Endometrial microvascular endothelial cells (primary cell): ENCODE measurements at regions not wholly inside any gene's neighbourhood (a gene's known extent, or its start where the extent isn't known, plus 50 kb on each side); places are given as distances from the start of the nearest gene placed in this dataset.

Source experiments
- in situ Hi-C: cut with HindIII; loops from 2 replicates; pipeline ENCODE4 v1.10.0; 2017; ENCODE audit warnings: low sequenced_read_pairs, low pct_unique_long_range_greater_than_20kb; ENCODE audit errors: inconsistent ontology term

DNA sequence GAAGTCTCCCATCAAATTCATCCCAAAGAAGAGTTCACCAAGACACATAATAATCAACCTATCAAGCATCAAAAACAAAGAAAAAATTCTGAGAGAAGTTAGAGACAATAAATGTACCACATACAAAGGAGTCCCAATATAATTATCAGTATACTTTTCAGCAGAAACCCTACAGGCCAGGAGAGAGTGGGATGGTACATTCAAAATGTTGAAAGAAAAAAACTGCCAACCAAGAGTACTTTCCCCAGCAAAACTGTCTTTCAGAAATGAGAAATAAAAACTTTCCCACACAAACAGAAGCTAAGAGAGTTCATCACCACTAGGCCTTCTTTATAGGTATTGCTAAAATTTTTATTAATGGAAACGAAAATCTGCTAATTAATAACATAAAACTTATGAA lies 164.4 kb upstream of the LNX1 start:
- in situ Hi-C loops: no loop called here

GRCh38 chr4:53752124-53752523 lies 160.8 kb upstream of the LNX1 start:
- in situ Hi-C loops: no loop called here

DNA sequence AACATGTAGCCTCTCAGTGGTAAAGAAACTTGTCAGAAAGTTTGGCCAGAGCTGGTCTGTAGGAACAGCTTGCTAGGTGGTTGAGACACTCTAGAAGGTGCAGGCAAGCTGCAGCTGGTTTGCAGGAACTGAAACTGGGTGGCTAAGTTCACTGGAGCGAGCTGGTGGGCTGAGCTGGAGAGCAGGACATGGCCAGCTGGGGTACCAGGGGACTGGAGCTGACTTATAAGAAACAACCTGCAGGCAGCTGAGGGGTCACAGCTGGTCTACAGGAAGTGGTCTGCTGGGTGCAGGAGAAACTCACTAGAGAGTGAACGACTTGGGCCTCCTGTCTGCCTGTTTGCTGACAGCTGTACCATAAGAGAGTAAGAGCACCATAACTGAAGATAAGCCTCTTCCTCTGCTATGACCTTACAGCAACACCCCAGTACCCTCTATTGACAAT lies 157.1 kb upstream of the LNX1 start:
- in situ Hi-C loops: no loop called here

GRCh38 chr4:53747401-53747800 lies 156.1 kb upstream of the LNX1 start:
- in situ Hi-C loops: no loop called here

- in situ Hi-C loops: no loop called here
These were observed 153.3 kb upstream of the LNX1 start for GRCh38 chr4:53744446-53745160.

DNA sequence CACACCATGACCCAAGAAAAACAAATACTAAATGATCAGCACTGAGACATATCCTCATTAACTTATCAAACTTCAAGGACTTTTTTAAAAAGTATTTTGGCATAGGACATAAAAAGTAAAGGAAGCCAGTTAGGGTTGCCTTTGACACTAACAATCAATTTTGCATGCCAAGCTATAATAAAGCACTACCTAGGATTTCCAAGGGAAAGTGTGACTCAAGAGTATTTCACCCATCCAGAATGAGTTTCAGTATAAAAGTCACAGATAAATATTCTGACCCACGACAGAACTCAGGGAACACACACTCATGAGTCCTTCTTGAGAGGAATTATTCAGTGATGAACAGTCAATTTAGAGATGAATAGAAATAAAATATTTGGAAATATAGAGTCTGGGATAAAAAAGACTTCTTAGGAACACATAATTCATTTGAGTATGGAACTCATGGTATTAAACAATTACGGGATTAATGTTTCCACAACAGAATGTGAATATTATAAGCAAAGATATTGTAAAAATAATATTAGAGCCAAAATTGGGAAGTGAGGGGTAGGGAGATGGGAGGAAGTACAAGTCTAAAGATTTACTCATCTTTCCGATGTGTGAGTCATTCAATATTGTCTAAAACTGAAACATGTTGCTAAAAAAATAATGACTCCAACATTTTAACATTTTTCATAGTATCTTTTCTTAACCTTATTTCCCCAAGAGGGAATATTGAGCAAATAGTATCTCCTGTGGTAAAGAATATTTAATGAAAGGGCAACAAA lies 143.5 kb upstream of the LNX1 start:
- in situ Hi-C loops: no loop called here

DNA sequence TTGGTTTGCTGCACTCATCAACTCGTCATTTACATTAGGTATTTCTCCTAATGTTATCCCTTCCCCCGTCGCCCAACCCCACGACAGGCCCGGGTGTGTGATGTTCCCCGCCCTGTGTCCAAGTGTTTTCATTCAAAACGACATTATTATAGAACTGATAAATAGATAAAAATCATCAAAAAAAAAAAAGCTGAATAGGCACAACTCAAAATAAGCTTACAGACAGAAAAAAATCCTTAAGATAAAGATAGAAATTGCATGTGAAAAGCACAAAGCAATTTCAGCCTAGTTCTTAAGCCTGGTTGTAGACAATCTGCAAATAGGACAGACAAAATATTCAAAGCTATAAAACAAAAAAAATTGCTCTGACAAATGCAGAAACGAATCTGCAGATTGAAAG lies 142.9 kb upstream of the LNX1 start:
- in situ Hi-C loops: no loop called here

DNA sequence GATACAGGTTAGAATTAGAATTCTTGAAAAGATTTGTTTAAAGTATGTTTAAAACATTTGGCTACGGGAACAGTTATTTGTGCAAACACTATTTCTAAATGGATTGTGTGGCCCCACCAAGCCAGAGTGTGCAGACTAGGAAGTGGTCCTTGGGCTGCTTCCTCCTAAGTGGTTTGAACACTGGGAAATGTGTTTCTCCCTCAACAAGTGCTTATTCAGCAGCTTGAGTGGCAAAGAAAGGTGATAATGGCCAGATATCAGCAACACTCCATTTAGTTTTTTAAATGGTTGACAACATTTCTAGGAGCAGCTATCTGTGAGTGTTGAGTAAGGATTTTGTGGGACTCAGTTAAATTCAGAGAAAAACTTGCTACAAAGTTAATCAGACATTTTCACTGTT lies 141.4 kb upstream of the LNX1 start:
- in situ Hi-C loops: no loop called here

DNA sequence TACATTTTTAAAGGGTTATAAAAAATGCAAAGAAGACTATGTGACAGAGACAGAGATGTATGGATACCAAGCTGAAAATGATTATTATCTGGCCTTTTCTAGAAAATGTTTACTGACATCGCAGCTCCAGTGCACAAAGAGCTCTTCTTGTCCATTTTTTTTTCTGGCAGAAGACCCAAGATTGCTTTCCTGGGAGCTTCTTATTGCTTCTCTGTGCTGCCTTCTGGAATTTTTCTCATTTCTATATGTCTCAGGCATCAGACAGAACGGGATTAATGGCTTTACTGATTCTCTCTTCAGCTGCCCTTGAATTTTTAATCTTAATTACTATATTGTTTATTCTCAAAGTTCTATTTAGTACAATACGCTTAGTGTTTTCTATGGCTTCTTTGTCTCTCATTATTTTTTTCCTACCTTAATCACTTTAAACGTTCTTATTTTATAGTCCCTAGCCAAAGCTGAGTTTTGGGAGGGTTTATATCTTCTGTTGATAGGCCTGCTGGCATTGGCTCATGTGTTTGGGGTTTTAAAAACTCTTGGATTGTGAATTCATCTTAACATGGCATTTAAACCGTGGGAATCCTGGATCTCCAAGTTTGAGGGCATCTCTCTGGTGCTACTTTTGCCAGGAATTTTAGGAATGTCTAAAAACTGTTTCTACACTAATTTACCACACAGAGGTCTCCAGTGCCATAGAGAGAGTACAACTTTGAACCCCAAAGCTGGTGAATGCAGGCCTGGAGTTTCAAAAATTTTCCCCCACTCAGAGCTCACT lies 138.9 kb upstream of the LNX1 start:
- in situ Hi-C loops: no loop called here

GRCh38 chr4:53722110-53722509 lies 130.8 kb upstream of the LNX1 start:
- in situ Hi-C loops: no loop called here

- in situ Hi-C loops: no loop called here
These were observed 130.0 kb upstream of the LNX1 start for GRCh38 chr4:53721263-53721662.

DNA sequence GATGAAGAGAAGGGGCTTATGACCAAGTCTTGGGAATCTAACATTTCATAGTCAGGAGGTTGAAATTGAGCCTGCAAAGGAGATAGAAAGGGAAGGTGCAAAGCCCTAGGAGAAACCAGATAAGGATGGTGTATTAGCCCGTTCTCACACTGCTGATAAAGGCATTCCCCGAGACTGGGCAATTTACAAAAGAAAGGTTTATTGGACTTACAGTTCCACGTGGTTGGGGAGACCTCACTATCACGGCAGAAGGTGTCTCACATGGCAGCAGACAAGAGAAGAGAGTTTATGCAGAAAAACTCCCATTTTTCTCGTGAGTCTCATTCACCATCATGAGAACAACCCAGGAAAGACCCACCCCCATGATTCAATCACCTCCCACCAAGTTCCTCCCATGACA lies 129.5 kb upstream of the LNX1 start:
- in situ Hi-C loops: no loop called here

- in situ Hi-C loops: no loop called here
These were observed 125.8 kb upstream of the LNX1 start for GRCh38 chr4:53717064-53717549.

DNA sequence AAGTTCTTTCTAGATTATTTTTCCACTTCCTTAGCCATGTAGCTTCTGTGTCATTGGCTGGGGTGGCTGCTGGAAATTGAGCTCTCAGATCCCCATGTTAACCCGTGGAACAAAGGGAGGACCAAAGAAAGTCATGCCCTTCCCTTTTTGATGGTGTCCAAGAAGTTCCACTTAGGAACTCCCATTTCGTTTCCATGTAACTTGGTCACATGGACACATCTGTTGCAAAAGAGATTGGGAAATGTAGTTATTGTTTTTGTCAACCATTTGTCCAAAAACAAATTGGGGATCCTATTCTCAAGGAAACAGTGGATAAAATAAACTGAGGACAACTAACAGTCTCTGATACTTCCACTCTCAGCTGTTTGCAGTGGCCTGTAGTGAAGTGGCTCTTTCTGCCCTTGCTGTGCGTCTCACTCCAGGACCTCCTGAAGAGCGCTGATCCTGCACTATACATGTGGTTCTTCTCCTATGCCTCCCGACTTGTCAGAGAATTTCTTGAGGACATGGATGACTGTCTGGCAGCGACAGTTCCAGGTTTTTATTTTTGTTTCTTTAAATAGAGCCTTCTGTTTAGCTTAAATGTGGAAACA lies 125.3 kb upstream of the LNX1 start:
- in situ Hi-C loops: no loop called here

DNA sequence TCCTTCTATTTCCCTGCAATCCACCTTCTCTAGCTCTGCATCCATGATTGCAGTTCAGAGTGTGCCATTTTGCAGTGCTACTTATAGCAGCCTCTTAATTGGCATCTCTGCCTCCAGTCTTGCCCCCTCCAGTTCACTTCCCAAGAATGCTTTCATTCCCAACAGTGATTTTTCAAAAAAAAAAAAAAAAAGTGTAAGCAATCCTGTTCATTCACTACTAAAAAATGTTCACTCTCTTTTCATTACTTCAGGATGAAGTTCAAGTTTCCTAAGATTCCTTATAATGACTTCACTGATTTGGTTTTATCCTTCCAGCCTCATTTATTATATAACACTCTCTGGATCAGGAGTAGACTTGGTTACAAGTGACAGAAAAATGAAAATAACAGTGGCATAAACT lies 124.7 kb upstream of the LNX1 start:
- in situ Hi-C loops: no loop called here

DNA sequence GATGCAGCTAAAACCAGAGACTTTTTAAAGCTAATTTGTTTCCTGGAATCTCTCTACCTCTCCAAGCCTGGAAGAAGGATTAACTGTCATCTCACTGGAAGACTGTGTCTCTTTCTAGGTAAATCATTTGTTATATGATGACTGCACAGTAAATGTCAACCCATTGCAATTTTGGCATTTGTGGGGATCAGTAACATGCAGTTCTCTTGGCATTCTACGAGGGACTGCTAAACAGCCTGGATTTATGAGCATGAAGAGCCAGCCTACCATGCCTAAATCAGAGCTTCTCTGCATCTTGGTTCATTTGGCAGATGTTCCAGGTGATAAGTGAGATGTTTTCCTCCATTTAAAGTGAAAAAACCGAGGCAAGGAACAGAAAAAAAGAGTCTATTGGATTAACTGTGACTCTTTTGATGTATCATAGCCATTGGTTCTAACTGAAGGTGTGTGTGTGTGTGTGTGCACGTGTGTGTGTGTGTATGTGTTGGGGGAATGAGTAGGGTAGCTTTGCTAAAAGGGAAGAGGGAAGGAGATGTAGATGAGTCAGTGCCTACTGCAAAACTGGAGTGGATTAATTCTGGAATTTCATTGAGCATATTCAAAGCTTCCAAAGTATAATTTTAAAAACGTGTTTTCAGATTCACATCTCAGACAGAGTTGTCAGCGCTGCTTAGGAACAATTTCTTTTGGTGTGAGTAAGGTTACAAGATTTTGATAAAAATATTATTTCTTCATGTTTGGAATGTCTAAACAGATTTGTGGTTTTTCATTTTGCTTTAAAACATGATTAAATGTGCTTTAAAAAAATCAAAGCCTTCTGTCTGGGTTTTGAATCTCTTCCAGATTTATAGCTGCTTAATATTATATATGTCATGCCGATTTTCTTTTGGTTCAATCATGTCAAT lies 123.2 kb upstream of the LNX1 start:
- in situ Hi-C loops: no loop called here

DNA sequence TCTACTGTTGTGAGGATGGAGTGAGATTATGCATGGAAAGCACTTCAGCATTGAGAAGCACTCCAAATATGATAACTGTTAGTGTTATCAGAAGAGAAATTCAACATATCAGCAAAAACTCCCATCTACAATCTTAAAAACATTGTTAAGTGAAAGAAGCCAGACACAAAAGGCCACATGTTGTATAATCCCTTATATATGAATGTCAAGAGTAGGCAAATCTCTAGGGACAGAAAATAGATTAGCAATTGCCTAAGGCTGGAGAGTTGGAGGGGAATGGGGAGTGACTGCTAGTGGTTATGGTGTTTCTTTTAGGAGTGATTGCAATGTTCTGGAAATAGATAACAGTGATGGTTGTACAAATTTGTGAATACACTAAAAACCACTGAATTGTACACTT lies 122.5 kb upstream of the LNX1 start:
- in situ Hi-C loops: no loop called here

- in situ Hi-C loops: no loop called here
These were observed 122.0 kb upstream of the LNX1 start for GRCh38 chr4:53713296-53713695.
